WERI-Rb-1 (cell line): ENCODE measurements at regions not wholly inside any gene's neighbourhood (a gene's known extent, or its start where the extent isn't known, plus 50 kb on each side); places are given as distances from the start of the nearest gene placed in this dataset.

ENCODE experiments used
- DNase-seq: peaks from one replicate; pipeline ENCODE4 v3.0.0-alpha.2; 2020
- H3K27ac ChIP-seq: fragments of 250-450 bp; sonication (Bioruptor Pico); 2 replicates; pipeline ENCODE4 v1.5.1; 2020; ENCODE audit warnings: mild to moderate bottlenecking, moderate library complexity
- H3K27me3 ChIP-seq: fragments of 250-450 bp; sonication (Bioruptor Pico); 2 replicates; pipeline ENCODE4 v1.5.1; 2021; ENCODE audit warnings: mild to moderate bottlenecking, low read depth, moderate library complexity; ENCODE audit not compliant: insufficient read depth, severe bottlenecking
- H3K36me3 ChIP-seq: fragments of 250-450 bp; sonication (Bioruptor Pico); 2 replicates; pipeline ENCODE4 v1.5.1; 2020; ENCODE audit warnings: mild to moderate bottlenecking, moderate library complexity
- H3K4me3 ChIP-seq: 2 replicates; pipeline ENCODE4 v1.5.1; 2011; ENCODE audit warnings: low read depth, mild to moderate bottlenecking, control low read depth, low read length
- H3K9me3 ChIP-seq: fragments of 250-450 bp; sonication (Bioruptor Pico); 2 replicates; pipeline ENCODE4 v1.5.1; 2021; ENCODE audit warnings: mild to moderate bottlenecking, moderate library complexity; ENCODE audit not compliant: severe bottlenecking
- TF ChIP-seq, protein P1 (sequence below): IDR thresholded peaks from 2 replicates; pipeline ENCODE4 v1.5.1; 2011; ENCODE audit warnings: low read depth, mild to moderate bottlenecking, control low read depth, inconsistent platforms, low read length

GRCh38 chr7:155371884-155372781 is 74.5 kb downstream of the INSIG1 start:
- no peak for DNase-seq
- TF ChIP-seq, protein P1, sequence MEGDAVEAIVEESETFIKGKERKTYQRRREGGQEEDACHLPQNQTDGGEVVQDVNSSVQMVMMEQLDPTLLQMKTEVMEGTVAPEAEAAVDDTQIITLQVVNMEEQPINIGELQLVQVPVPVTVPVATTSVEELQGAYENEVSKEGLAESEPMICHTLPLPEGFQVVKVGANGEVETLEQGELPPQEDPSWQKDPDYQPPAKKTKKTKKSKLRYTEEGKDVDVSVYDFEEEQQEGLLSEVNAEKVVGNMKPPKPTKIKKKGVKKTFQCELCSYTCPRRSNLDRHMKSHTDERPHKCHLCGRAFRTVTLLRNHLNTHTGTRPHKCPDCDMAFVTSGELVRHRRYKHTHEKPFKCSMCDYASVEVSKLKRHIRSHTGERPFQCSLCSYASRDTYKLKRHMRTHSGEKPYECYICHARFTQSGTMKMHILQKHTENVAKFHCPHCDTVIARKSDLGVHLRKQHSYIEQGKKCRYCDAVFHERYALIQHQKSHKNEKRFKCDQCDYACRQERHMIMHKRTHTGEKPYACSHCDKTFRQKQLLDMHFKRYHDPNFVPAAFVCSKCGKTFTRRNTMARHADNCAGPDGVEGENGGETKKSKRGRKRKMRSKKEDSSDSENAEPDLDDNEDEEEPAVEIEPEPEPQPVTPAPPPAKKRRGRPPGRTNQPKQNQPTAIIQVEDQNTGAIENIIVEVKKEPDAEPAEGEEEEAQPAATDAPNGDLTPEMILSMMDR = no peak
- Histone ChIP-seq H3K4me3 (no peak overlapping the region), H3K27ac (no peak overlapping the region), H3K9me3 (no peaks in the 10 kb centered on the region), H3K36me3 (no peaks in the 10 kb centered on the region), H3K27me3 (peaks cover 42% of the 10 kb centered on the region)

- Histone ChIP-seq H3K36me3 (no peaks in the 10 kb centered on the region), H3K4me3 (no peak overlapping the region), H3K9me3 (no peaks in the 10 kb centered on the region), H3K27me3 (peaks cover 49% of the 10 kb centered on the region), H3K27ac (no peak overlapping the region)
- TF ChIP-seq, protein P1 = no peak
- no peak for DNase-seq
These were observed 75.2 kb downstream of the INSIG1 start for GRCh38 chr7:155372782-155373358.

DNA sequence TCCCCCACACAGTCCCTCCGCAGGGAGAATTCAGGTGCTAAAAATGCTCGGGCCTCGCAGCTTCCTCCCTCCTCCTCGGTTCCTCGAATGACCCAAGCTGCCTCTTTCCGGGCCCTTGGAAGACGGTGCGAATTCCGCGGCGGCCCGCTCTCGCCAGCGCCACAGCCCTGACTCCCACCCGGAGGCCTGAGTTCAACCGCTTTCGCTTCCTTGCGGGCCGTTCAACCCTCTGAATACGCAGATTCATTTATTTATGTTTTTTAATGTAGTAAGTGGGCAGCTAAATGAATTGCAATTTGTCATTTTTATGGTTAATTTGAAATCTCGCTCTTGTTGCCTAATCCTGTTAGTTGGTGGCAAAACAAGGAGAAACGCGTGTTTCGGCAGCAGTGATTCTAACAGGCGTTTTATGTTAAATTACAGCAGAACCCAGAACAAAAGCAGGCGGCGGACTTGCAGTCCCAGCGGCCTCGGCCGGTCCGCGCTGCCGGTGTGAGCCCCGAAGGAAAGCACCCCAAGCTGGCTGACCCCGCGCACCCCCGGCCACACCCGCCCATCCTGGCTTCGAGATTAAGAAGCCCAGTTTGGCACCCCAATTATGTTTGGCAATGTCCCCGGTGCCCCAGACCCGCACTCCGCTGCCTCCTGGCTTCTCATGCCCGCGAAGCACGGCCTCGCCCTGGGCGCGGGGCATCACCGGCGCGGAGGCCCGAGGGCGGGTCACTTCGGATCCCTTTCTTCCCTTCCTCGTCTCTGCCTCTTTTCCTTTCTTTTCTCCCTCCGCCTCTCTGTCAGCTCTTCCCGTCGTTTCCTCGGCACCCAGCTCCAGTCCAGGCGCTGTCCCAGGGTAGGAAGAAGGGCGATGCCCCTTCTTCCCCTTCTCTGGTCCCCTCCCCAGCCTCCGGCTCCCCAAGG is 75.9 kb downstream of the INSIG1 start:
- Histone ChIP-seq H3K27me3 (peaks cover 57% of the 10 kb centered on the region), H3K36me3 (no peaks in the 10 kb centered on the region), H3K4me3 (no peak overlapping the region), H3K27ac (no peak overlapping the region), H3K9me3 (no peaks in the 10 kb centered on the region)
- TF ChIP-seq, protein P1 = no peak
- no peak for DNase-seq

DNA sequence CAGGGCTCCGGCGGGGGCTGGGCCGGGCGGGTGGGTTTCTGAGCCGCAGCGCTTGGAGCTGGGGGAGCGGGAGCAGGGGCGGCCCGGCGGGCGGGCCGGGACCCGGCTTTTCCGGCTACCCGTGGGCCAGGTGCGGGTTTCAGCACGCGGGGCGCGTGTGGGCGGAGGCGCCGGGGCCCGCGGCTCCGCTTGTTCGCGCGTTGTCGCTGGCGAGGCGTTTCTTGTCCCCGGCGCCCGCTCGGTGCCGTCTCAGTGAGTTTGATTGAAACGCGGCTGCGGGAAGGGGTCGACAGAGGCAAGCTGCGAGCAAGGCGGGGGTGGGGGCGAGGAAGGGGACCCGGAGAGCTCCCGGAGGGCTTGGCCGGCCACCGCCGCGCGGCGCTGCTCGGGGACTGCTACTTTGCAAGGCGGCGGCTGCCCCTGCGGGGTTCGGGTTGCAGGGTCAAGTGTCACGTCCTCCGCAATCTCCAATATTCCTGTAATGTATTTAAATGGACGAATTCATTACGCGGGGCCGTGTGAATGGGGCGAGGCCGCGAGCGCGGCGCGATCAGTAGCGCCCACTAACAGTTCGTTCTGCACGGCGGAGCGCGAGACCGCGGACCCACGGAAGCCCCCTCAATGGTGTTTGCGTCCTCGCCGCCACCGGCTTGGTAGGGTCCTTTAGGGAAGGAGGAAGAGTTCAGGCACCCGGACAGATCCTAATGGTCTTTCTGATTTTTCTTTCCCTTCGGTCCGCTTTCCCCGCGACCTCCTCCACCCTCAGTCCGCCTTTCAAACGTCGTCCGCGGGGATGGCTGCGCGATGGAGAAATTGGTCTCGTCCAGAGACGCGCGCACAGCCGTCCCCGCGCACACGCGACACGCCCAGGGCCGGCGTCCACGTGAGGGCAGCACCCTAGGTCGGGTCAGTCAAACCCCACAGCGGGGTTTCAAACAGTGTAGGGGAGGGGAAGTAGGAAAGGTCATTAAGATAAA is 76.9 kb downstream of the INSIG1 start:
- TF ChIP-seq, protein P1 = no peak
- no peaks in the 10 kb centered on the region for H3K36me3 ChIP-seq
- DNase-seq = no peak
- no peak overlapping the region for H3K27ac ChIP-seq
- peaks cover 66% of the 10 kb centered on the region for H3K27me3 ChIP-seq
- peak overlapping the region; percentile 29 for H3K4me3 ChIP-seq
- no peaks in the 10 kb centered on the region for H3K9me3 ChIP-seq
